ENCODE measurements at regions not wholly inside any gene's neighbourhood (a gene's known extent, or its start where the extent isn't known, plus 50 kb on each side); places are given as distances from the start of the nearest gene placed in this dataset.

DNA sequence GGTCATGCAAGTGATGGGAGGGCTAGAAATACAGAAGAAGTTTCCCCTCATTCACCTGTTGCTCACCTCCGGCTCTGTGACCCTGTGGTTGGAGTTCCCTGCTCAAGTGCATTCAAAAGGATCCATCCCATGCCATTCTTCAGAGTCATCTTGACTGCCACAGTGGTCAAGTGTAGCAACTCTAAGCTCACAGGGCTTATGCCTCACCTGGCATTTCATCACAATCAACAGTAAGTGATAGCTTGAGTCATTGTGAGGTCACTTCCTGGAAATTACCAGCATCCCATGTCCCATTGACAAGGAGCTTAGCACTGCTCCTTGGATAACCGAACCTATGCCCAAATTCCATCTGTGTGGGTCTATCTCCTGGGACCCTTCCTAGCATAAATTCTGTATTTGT lies 55.6 kb downstream of the OR4C45 start:
- H3K27ac ChIP-seq (ENCODE audit: extremely low read depth, low read depth, low read length), result no peak overlapping the region
- CTCF ChIA-PET (ENCODE audit: low intra/inter-chr PET ratio), result no interaction called here
- 0% methylated on average over 2 of the region's 2 CpGs for WGBS (ENCODE audit: insufficient coverage, low coverage, missing lambda C conversion rate)
- no peak overlapping the region for H3K4me2 ChIP-seq (ENCODE audit: insufficient read depth, low read length)
- no peak overlapping the region for H3K4me3 ChIP-seq
- H3K27me3 ChIP-seq (ENCODE audit: control insufficient read depth in 2 of 2, insufficient read depth in 2 of 2, low read length in 2 of 2), result no peaks in the 10 kb centered on the region
- POLR2A ChIA-PET, result no interaction called here
- DNase-seq (ENCODE audit: extremely low read depth in 1 of 4, low spot score in 3 of 4), result no peak
- H4K20me1 ChIP-seq (replicated peaks; ENCODE audit: control insufficient read depth, insufficient read depth, low read length), result no peaks in the 10 kb centered on the region
- H3K9ac ChIP-seq (ENCODE audit: insufficient read depth in 1 of 2, low read depth in 2 of 2, low read length in 2 of 2), result no peak overlapping the region
- in situ Hi-C loops (cut with MboI) (no loop called here), intact Hi-C loops (cut with micrococcal nuclease) (no loop called here)
- H3K9me3 ChIP-seq (replicated peaks; ENCODE audit: control insufficient read depth, insufficient read depth, low read depth, low read length), result no peaks in the 10 kb centered on the region
- no peaks in the 10 kb centered on the region for H3K79me2 ChIP-seq (ENCODE audit: control insufficient read depth, insufficient read depth, low read length)
- H3K36me3 ChIP-seq (ENCODE audit: control insufficient read depth, insufficient read depth, low read length), result no peaks in the 10 kb centered on the region
- no peak for ATAC-seq
- BruUV-seq (replicated peaks), result no TSS peak
- TF ChIP-seq ZNF282 (CRISPR knock-in tag; IDR thresholded peaks at IDR 0.05) (no peak), CEBPG (CRISPR knock-in tag; IDR thresholded peaks at IDR 0.05) (no peak), CEBPG (tag; conservative IDR thresholded peaks at IDR 0.05 in 1 of 2, IDR thresholded peaks at IDR 0.05 in 1 of 2) (no peak), COPS2 (conservative IDR thresholded peaks at IDR 0.05) (no peak), ZNF253 (CRISPR knock-in tag; conservative IDR thresholded peaks at IDR 0.05) (no peak), POLR3G (IDR thresholded peaks at IDR 0.05; ENCODE audit: extremely low read depth, insufficient read length, insufficient replicate concordance) (no peak), MIER1 (IDR thresholded peaks at IDR 0.05; ENCODE audit: low read depth) (no peak), JUNB (CRISPR knock-in tag; conservative IDR thresholded peaks at IDR 0.05) (no peak), HDAC8 (tag; IDR thresholded peaks at IDR 0.05) (no peak), FOXP1 (CRISPR knock-in tag; IDR thresholded peaks at IDR 0.05) (no peak), HNRNPL (IDR thresholded peaks at IDR 0.05; ENCODE audit: low read depth, low read length) (no peak), ARID2 (IDR thresholded peaks at IDR 0.05) (no peak), CCNT2 (IDR thresholded peaks at IDR 0.05; ENCODE audit: borderline replicate concordance, extremely low read depth, insufficient read length, low read depth, low read length) (no peak)
- TF ChIP-seq, protein P1, sequence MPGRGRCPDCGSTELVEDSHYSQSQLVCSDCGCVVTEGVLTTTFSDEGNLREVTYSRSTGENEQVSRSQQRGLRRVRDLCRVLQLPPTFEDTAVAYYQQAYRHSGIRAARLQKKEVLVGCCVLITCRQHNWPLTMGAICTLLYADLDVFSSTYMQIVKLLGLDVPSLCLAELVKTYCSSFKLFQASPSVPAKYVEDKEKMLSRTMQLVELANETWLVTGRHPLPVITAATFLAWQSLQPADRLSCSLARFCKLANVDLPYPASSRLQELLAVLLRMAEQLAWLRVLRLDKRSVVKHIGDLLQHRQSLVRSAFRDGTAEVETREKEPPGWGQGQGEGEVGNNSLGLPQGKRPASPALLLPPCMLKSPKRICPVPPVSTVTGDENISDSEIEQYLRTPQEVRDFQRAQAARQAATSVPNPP (IDR thresholded peaks at IDR 0.05; ENCODE audit: borderline replicate concordance, insufficient read depth, insufficient read length), result no peak
- TF ChIP-seq, protein P2, sequence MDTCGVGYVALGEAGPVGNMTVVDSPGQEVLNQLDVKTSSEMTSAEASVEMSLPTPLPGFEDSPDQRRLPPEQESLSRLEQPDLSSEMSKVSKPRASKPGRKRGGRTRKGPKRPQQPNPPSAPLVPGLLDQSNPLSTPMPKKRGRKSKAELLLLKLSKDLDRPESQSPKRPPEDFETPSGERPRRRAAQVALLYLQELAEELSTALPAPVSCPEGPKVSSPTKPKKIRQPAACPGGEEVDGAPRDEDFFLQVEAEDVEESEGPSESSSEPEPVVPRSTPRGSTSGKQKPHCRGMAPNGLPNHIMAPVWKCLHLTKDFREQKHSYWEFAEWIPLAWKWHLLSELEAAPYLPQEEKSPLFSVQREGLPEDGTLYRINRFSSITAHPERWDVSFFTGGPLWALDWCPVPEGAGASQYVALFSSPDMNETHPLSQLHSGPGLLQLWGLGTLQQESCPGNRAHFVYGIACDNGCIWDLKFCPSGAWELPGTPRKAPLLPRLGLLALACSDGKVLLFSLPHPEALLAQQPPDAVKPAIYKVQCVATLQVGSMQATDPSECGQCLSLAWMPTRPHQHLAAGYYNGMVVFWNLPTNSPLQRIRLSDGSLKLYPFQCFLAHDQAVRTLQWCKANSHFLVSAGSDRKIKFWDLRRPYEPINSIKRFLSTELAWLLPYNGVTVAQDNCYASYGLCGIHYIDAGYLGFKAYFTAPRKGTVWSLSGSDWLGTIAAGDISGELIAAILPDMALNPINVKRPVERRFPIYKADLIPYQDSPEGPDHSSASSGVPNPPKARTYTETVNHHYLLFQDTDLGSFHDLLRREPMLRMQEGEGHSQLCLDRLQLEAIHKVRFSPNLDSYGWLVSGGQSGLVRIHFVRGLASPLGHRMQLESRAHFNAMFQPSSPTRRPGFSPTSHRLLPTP (IDR thresholded peaks at IDR 0.05; ENCODE audit: borderline replicate concordance, extremely low read depth, insufficient read length), result no peak
- no peak overlapping the region for H2AFZ ChIP-seq (ENCODE audit: low read depth, low read length)
- no peak for FAIRE-seq
- H3K9me1 ChIP-seq (ENCODE audit: control insufficient read depth, insufficient read depth, low read length), result no peaks in the 10 kb centered on the region
- H3K4me1 ChIP-seq (replicated peaks in 1 of 2; ENCODE audit: control insufficient read depth in 2 of 2, insufficient read depth in 2 of 2, low read length in 2 of 2), result no peaks in the 10 kb centered on the region
